GM12873 (cell line): ENCODE measurements at regions not wholly inside any gene's neighbourhood (a gene's known extent, or its start where the extent isn't known, plus 50 kb on each side); places are given as distances from the start of the nearest gene placed in this dataset.

ENCODE experiments used
- TF ChIP-seq, protein P1 (sequence below): IDR thresholded peaks from 2 replicates; pipeline ENCODE4 v1.5.1; 2012; ENCODE audit warnings: low read depth, mild to moderate bottlenecking, moderate library complexity, low read length, control low read depth; ENCODE audit not compliant: insufficient read depth; ENCODE audit errors: missing control alignments

DNA sequence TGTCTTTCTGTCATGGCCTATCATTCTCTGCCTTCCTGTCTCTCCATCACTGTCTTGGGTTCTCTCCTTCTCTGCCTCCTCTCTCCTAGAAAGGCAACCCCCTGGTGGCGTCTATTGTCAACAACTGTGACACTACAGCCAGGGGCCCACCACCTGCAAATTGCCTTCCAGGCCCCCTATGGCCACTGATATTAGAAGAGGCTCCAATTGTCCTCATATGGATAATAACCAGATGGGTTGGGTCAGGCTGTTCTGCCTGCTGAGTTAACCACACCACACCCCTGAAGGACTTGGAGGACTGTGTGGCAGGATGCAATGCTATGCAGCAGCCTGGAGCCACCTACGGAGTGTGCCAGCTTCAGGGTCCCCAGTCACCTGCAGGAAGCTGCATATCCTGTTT lies 665.0 kb downstream of the NTRK3 start:
- TF ChIP-seq, protein P1, sequence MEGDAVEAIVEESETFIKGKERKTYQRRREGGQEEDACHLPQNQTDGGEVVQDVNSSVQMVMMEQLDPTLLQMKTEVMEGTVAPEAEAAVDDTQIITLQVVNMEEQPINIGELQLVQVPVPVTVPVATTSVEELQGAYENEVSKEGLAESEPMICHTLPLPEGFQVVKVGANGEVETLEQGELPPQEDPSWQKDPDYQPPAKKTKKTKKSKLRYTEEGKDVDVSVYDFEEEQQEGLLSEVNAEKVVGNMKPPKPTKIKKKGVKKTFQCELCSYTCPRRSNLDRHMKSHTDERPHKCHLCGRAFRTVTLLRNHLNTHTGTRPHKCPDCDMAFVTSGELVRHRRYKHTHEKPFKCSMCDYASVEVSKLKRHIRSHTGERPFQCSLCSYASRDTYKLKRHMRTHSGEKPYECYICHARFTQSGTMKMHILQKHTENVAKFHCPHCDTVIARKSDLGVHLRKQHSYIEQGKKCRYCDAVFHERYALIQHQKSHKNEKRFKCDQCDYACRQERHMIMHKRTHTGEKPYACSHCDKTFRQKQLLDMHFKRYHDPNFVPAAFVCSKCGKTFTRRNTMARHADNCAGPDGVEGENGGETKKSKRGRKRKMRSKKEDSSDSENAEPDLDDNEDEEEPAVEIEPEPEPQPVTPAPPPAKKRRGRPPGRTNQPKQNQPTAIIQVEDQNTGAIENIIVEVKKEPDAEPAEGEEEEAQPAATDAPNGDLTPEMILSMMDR: no peak

DNA sequence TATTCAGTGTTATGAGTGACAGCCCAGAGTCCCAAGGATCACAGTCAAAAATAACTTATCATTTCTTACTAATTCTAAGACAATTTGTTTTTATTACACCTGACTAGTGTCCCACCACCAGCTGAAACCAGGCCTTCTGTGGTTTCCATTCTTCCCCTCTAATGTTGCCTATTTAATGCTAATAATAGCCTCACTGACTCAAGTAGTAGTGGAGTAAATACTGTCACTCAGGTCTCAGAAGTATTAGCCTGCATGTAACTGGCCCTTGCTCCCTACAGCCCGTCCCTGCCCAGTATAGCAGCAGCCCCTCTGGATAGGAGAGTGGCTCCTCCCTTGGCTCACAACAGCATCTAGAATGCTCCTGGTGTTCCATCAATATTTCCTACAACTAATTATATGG lies 665.5 kb downstream of the NTRK3 start:
- TF ChIP-seq, protein P1: no peak

DNA sequence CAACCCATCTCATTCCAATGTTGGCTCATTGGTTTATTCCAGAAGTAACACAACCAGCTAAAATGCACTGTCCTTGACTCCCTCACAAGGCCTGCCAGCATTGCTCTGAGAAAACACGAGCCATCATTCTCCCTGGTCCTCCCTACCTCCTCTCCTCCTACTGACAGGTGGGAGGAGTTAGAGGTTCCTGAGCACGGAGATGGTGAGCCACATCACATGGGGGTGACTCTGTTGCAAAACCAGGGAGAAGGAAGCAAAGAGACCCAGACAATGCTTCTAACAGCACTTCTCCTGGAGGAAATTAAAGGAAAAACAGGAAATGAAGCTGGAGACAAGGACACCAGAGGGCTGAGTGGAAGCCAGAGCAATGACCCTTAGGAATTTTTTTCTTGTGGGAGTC lies 667.4 kb downstream of the NTRK3 start:
- TF ChIP-seq, protein P1: no peak

DNA sequence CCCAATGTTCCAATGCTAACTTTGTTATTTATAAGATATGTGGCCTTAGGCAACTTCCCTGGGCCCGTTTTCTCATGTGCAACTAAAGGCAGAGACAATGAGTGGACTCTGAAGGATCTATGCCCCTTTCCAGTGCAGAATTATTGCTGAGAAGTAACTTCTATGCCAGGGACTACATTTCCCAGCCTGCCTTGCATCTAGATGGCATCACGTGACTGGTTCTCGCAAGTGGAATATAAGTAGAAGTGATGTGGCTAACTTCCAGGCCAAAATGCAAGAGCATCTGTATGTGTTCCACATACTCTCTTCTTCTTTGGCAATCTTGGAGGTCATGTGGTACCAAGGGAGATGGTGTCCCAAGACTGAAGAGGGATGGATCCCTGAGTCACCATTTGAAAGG lies 674.4 kb downstream of the NTRK3 start:
- TF ChIP-seq, protein P1: no peak

DNA sequence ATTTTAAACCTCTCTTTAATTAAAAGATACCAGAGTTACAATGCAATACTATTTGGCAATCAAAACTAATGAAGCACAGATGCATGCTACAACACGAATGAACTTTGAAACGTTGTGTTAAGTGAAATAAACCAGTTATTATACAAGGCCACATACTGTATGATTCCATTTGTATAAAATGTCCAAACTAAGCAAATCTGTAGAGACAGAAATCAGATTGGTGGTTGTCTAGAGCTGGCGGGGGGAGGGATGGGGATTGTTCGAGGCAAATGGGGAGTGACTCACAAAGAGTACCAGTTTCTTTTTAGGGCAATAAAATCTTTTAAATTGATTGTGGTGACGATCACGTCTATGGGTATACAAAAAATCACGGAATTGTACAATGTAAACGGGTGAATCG lies 677.0 kb downstream of the NTRK3 start:
- TF ChIP-seq, protein P1: no peak

DNA sequence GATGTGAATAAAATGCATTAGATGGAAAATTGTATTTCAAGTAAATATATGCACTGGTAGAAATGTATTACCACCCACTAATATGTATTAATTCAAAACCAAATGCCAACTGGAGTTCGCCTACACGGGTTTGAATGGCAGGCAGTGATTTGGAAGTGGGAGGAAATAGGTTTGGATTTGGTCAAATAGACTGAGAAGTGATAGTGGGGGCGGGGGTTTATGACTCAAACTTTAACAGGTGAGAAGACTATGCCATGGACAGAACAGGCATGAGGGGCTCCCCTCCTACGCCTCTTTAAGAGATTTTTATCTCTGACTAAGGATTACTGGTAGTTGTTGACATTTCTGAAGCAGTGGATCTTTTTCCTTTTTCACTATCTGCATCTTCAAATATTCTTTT lies 677.8 kb downstream of the NTRK3 start:
- TF ChIP-seq, protein P1: no peak

DNA sequence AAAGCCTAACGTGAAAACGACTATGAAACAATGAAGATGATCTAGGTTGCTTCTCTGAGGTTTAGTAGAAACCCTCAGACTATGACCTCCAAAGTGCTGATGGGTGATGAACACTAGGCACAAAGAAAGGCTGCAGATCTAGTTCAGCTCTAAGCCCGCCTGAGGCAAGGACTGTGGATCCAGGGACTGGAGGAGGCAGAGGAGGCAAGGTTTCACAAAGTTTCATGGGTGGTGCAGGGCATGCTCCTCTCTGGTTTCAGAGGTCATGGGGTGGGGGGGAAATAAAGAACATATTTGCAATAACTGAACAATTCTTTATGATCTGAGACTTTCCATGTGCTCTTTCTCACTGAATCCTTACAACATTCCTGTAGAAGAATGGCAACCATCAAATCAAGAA lies 679.2 kb downstream of the NTRK3 start:
- TF ChIP-seq, protein P1: no peak
